ENCODE measurements at regions not wholly inside any gene's neighbourhood (a gene's known extent, or its start where the extent isn't known, plus 50 kb on each side); places are given as distances from the start of the nearest gene placed in this dataset.
"Not testable (repeated sequence)": the region's sequence is repeated elsewhere in the genome, so short reads cannot be mapped to it uniquely, and the experiment has no call there.

DNA sequence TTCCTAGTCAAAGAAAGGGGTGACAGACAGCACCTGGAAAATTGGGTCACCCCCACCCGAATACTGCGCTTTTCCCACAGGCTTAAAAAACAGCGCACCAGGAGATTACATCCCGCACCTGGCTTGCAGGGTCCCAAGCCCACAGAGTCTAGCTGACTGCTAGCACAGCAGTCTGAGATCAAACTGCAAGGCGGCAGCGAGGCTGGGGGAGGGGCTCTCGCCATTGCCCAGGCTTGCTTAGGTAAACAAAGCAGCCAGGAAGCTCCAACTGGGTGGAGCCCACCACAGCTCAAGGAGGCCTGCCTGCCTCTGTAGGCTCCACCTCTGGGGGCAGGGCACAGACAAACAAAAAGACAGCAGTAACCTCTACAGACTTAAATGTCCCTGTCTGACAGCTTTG is 792.6 kb downstream of the NTRK3 start:
- H4K91ac ChIP-seq (ENCODE audit: low read length); DNase-seq: not testable (repeated sequence)
- 77% methylated on average over 5 of the region's 7 CpGs for WGBS

DNA sequence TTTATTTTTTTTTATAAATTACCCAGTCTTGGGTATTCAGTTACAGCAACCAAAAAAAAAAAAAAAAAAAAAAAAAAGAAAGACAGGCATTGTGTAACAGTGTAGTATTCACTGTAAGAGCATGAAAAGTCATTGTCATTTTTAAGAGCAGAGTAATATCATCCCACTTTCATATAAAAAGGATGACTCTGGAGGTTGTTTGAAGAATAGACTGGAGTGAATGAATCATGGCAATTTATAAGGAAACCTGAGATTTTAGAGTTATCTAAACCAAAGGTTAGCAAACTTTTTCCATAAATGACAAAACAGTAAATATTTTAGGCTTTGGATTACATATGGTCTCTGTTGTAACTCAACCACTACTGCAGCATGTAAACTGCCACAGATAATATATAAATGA is 794.9 kb downstream of the NTRK3 start:
- no peaks in the 10 kb centered on the region for H3K9me3 ChIP-seq (ENCODE audit: control insufficient read depth, low read length)
- H3K27ac ChIP-seq (ENCODE audit: low read length, poor library complexity, severe bottlenecking), result no peak overlapping the region
- no peak overlapping the region for H3K9ac ChIP-seq (ENCODE audit: low read length)
- H3K27me3 ChIP-seq (ENCODE audit: control insufficient read depth in 1 of 2, insufficient read depth in 1 of 2, low read length in 2 of 2), result no peaks in the 10 kb centered on the region
- H4K8ac ChIP-seq (ENCODE audit: low read length), result no peak overlapping the region
- H2AK5ac ChIP-seq (ENCODE audit: low read length, severe bottlenecking), result no peak overlapping the region
- H2BK12ac ChIP-seq (ENCODE audit: low read length in 2 of 2), result no peak overlapping the region
- no peak overlapping the region for H3K4ac ChIP-seq (ENCODE audit: low read depth in 1 of 2, low read length in 2 of 2)
- peaks cover 2% of the 10 kb centered on the region for H3K4me1 ChIP-seq (ENCODE audit: control insufficient read depth, insufficient read depth, low read depth, low read length)
- no peak overlapping the region for H3K18ac ChIP-seq (ENCODE audit: low read depth in 1 of 2, low read length in 2 of 2)
- no peak overlapping the region for H4K91ac ChIP-seq (ENCODE audit: low read length)
- H3K4me3 ChIP-seq (ENCODE audit: insufficient read depth in 1 of 2, low read depth in 1 of 2, low read length in 2 of 2), result no peak overlapping the region
- H2AFZ ChIP-seq (ENCODE audit: low read depth, low read length), result no peak overlapping the region
- H2BK15ac ChIP-seq (ENCODE audit: low read depth, poor library complexity, severe bottlenecking), result no peak overlapping the region
- peak; percentile 13 for DNase-seq
- no peak overlapping the region for H3K4me2 ChIP-seq (ENCODE audit: low read length, poor library complexity, severe bottlenecking)
- no peak overlapping the region for H3K23ac ChIP-seq (ENCODE audit: low read length in 2 of 2)
- no peaks in the 10 kb centered on the region for H3K79me1 ChIP-seq (replicated peaks; ENCODE audit: low read length, poor library complexity, severe bottlenecking)
- H2BK5ac ChIP-seq (ENCODE audit: low read depth, low read length, poor library complexity, severe bottlenecking), result no peak overlapping the region
- H2BK120ac ChIP-seq (ENCODE audit: low read depth, low read length), result no peak overlapping the region
- no peaks in the 10 kb centered on the region for H3K36me3 ChIP-seq (ENCODE audit: control insufficient read depth in 1 of 2, insufficient read depth in 2 of 2, low read depth in 1 of 2, low read length in 2 of 2)
- H3K14ac ChIP-seq (ENCODE audit: low read length in 2 of 2), result no peak overlapping the region

More for the DNA sequence above, 792.6 kb downstream of the NTRK3 start:
- not testable (repeated sequence) for H3K23ac ChIP-seq (ENCODE audit: low read length in 2 of 2); H3K14ac ChIP-seq (ENCODE audit: low read length in 2 of 2); H3K4me3 ChIP-seq (ENCODE audit: insufficient read depth in 1 of 2, low read depth in 1 of 2, low read length in 2 of 2); H3K27ac ChIP-seq (ENCODE audit: low read length, poor library complexity, severe bottlenecking); H3K9me3 ChIP-seq (ENCODE audit: control insufficient read depth, low read length); H3K18ac ChIP-seq (ENCODE audit: low read depth in 1 of 2, low read length in 2 of 2); H3K4ac ChIP-seq (ENCODE audit: low read depth in 1 of 2, low read length in 2 of 2); H3K4me2 ChIP-seq (ENCODE audit: low read length, poor library complexity, severe bottlenecking); H3K4me1 ChIP-seq (ENCODE audit: control insufficient read depth, insufficient read depth, low read depth, low read length); H3K36me3 ChIP-seq (ENCODE audit: control insufficient read depth in 1 of 2, insufficient read depth in 2 of 2, low read depth in 1 of 2, low read length in 2 of 2); H3K27me3 ChIP-seq (ENCODE audit: control insufficient read depth in 1 of 2, insufficient read depth in 1 of 2, low read length in 2 of 2); H2BK120ac ChIP-seq (ENCODE audit: low read depth, low read length); H3K79me1 ChIP-seq (replicated peaks; ENCODE audit: low read length, poor library complexity, severe bottlenecking); H2AK5ac ChIP-seq (ENCODE audit: low read length, severe bottlenecking); H2BK5ac ChIP-seq (ENCODE audit: low read depth, low read length, poor library complexity, severe bottlenecking); H2BK15ac ChIP-seq (ENCODE audit: low read depth, poor library complexity, severe bottlenecking); H3K9ac ChIP-seq (ENCODE audit: low read length)
- peak overlapping the region; percentile 69 for H4K8ac ChIP-seq (ENCODE audit: low read length)
- peak overlapping the region in 1 of 2 experiments; percentile 39 for H2BK12ac ChIP-seq (ENCODE audit: low read length in 2 of 2)
- H2AFZ ChIP-seq (ENCODE audit: low read depth, low read length), result peak overlapping the region; percentile 27

DNA sequence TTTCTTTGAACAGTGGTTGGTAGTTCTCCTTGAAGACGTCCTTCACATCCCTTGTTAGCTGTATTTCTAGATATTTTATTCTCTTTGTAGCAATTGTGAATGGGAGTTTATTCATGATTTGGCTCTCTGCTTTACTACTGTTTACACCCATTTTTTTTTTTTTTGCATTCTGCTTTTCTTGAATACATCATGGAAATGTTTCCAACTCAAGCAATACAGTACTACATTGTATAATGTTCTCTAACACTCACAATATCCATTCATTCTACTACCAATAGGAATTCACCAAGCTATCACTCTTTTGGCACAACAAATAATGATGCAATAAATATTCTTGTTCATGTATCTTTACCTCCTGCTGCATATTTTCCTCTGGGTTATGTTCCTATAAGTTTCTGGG is 801.7 kb downstream of the NTRK3 start:
- Histone ChIP-seq H3K14ac (ENCODE audit: low read length in 2 of 2) (no peak overlapping the region), H3K4me1 (ENCODE audit: control insufficient read depth, insufficient read depth, low read depth, low read length) (no peaks in the 10 kb centered on the region), H3K9me3 (ENCODE audit: control insufficient read depth, low read length) (no peaks in the 10 kb centered on the region), H2AK5ac (ENCODE audit: low read length, severe bottlenecking) (no peak overlapping the region), H4K8ac (ENCODE audit: low read length) (no peak overlapping the region), H3K27ac (ENCODE audit: low read length, poor library complexity, severe bottlenecking) (no peak overlapping the region), H3K4ac (ENCODE audit: low read depth in 1 of 2, low read length in 2 of 2) (no peak overlapping the region), H3K79me1 (replicated peaks; ENCODE audit: low read length, poor library complexity, severe bottlenecking) (no peaks in the 10 kb centered on the region), H3K36me3 (ENCODE audit: control insufficient read depth in 1 of 2, insufficient read depth in 2 of 2, low read depth in 1 of 2, low read length in 2 of 2) (no peaks in the 10 kb centered on the region), H3K23ac (ENCODE audit: low read length in 2 of 2) (no peak overlapping the region), H2BK15ac (ENCODE audit: low read depth, poor library complexity, severe bottlenecking) (no peak overlapping the region), H3K27me3 (ENCODE audit: control insufficient read depth in 1 of 2, insufficient read depth in 1 of 2, low read length in 2 of 2) (no peaks in the 10 kb centered on the region), H2BK120ac (ENCODE audit: low read depth, low read length) (no peak overlapping the region), H2BK12ac (ENCODE audit: low read length in 2 of 2) (no peak overlapping the region), H3K9ac (ENCODE audit: low read length) (no peak overlapping the region), H3K4me2 (ENCODE audit: low read length, poor library complexity, severe bottlenecking) (no peak overlapping the region), H3K4me3 (ENCODE audit: insufficient read depth in 1 of 2, low read depth in 1 of 2, low read length in 2 of 2) (no peak overlapping the region), H2BK5ac (ENCODE audit: low read depth, low read length, poor library complexity, severe bottlenecking) (no peak overlapping the region), H2AFZ (ENCODE audit: low read depth, low read length) (no peak overlapping the region), H4K91ac (ENCODE audit: low read length) (no peak overlapping the region), H3K18ac (ENCODE audit: low read depth in 1 of 2, low read length in 2 of 2) (no peak overlapping the region)
- WGBS, result no CpG with 5 or more reads among the region's 1 CpG
- no peak for DNase-seq

DNA sequence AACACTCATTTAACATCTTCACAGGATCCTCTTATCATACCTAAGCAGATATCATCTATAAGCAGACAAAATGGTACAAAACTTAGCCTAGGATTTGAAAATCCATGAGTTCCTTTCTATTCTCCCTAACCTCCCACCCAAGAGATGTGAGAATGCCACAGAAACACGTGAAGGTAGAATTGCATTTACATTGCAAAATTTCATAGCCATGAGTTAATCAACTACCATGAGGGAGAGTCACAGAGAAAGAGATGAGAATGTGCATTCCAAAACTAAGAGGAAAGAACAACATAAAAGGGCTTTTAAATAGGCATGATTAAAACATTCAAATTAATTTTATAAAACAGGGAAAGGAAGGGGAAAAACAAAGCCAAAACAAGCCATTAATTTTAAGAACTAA is 806.2 kb downstream of the NTRK3 start:
- Histone ChIP-seq H3K27ac (ENCODE audit: low read length, poor library complexity, severe bottlenecking) (no peak overlapping the region), H3K4me1 (ENCODE audit: control insufficient read depth, insufficient read depth, low read depth, low read length) (no peaks in the 10 kb centered on the region), H3K4me3 (ENCODE audit: insufficient read depth in 1 of 2, low read depth in 1 of 2, low read length in 2 of 2) (no peak overlapping the region), H2BK12ac (ENCODE audit: low read length in 2 of 2) (no peak overlapping the region), H2AFZ (ENCODE audit: low read depth, low read length) (no peak overlapping the region), H3K36me3 (ENCODE audit: control insufficient read depth in 1 of 2, insufficient read depth in 2 of 2, low read depth in 1 of 2, low read length in 2 of 2) (no peaks in the 10 kb centered on the region), H3K79me1 (replicated peaks; ENCODE audit: low read length, poor library complexity, severe bottlenecking) (no peaks in the 10 kb centered on the region), H4K91ac (ENCODE audit: low read length) (no peak overlapping the region), H3K14ac (ENCODE audit: low read length in 2 of 2) (no peak overlapping the region), H2BK5ac (ENCODE audit: low read depth, low read length, poor library complexity, severe bottlenecking) (no peak overlapping the region), H3K23ac (ENCODE audit: low read length in 2 of 2) (no peak overlapping the region), H3K4ac (ENCODE audit: low read depth in 1 of 2, low read length in 2 of 2) (no peak overlapping the region), H3K9me3 (ENCODE audit: control insufficient read depth, low read length) (peaks cover 4% of the 10 kb centered on the region), H2BK120ac (ENCODE audit: low read depth, low read length) (no peak overlapping the region), H3K18ac (ENCODE audit: low read depth in 1 of 2, low read length in 2 of 2) (no peak overlapping the region), H3K4me2 (ENCODE audit: low read length, poor library complexity, severe bottlenecking) (no peak overlapping the region), H3K9ac (ENCODE audit: low read length) (no peak overlapping the region), H2BK15ac (ENCODE audit: low read depth, poor library complexity, severe bottlenecking) (no peak overlapping the region), H3K27me3 (ENCODE audit: control insufficient read depth in 1 of 2, insufficient read depth in 1 of 2, low read length in 2 of 2) (no peaks in the 10 kb centered on the region), H2AK5ac (ENCODE audit: low read length, severe bottlenecking) (no peak overlapping the region), H4K8ac (ENCODE audit: low read length) (no peak overlapping the region)
- no CpG with 5 or more reads among the region's 1 CpG for WGBS
- no peak for DNase-seq
